HG02763 (cell line): ENCODE measurements at regions not wholly inside any gene's neighbourhood (a gene's known extent, or its start where the extent isn't known, plus 50 kb on each side); places are given as distances from the start of the nearest gene placed in this dataset.

Experiments used
- ATAC-seq: cut with Tn5 transposase; IDR thresholded peaks from one replicate; pipeline ENCODE4 v1.9.1; 2021; ENCODE audit warnings: mild to moderate bottlenecking, moderate library complexity; ENCODE audit not compliant: unreplicated experiment

DNA sequence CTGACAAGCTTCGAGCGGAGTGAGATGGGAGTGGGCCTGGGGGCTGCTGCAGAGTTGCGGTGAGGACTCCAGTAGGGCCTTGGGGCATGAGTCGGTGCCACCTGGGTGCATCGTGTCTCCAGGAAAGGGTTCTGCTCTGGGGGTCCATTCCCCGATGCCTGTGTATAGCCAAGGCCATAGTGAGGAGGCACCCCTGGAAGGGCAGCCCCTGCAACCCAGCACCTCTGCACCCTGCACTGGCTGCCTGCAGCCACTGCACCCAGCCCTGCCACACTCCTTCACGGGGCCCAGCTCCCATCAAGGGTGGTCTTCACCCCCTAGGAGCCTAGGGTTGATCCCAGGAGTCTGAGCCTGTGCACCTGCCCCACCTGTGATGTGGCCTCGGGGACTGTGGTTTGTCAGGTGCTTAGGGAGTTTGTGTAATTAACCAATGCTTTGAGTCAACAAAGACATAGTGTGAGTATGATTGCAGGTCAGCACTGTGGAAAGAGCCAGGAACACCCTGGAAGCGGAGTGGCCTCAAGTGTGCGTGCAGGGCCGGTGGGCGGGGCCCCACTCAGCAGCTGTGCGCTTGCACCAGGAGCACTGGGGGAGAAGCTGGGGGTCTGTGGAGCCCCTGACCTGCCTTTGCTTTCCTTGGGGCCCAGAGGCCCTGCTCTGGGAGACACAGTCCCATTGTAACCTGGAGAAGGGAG, 1299.3 kb downstream of the BRD1 start:
- no peak for ATAC-seq

DNA sequence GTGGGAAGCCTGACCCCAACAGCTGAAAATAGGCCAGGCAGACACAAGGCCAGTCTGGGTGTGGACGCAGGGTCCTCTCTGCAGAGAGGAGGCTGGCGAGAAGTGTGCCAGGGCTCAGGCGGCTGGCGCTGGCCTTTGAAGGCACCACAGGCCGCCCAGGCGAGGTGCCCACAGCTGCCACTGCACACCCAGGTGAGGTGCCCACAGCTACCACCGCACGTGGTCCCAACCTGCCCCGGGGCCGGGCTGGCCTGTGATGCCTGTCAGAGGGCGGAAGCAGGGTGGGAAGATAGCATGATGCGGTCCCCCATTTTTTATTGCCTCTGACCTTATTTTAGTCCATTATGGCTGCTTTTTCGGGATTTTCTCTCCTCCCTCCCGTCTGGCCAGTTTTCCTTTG, 1303.9 kb downstream of the BRD1 start:
- ATAC-seq, result no peak

DNA sequence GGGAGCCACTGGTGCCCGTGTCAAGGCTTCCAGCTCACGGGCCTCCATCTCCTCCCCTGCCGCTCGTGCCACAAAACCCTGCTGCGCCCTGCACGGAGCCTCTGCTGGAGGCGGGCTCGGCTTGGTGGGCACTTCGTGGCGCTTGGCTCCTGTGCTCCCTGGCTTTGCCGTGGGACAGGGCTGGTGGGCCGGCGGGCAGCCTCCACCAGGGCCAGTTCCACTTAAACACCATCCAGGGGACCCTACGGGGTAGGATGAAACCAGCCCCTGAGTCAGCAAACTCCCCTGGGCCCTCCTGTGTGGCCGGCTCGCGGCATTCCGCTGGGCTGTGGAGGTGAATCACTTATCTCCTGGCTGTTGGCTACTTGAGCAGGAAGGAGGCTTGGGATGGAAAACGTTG, 1304.6 kb downstream of the BRD1 start:
- no peak for ATAC-seq

DNA sequence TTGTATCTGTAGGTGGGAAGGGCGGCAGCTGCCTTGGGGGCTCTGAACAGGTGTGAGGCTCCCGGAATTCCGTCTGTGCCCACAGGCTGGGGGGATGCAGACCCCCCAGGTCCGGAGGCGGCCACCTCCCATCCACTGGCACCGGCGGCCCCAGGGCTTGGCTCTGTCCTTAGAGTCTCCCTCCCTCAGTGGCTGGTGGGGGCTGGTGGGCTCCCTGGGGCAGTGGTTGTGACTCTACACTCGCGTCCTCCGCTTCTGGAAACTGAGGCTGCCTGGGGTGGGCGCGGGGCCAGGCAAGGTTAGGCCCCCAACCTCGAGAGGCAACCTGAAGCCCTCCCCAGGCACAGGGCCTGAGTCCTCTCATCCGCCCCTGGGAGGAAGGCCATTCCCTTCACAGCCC, 1305.4 kb downstream of the BRD1 start:
- ATAC-seq, result no peak

DNA sequence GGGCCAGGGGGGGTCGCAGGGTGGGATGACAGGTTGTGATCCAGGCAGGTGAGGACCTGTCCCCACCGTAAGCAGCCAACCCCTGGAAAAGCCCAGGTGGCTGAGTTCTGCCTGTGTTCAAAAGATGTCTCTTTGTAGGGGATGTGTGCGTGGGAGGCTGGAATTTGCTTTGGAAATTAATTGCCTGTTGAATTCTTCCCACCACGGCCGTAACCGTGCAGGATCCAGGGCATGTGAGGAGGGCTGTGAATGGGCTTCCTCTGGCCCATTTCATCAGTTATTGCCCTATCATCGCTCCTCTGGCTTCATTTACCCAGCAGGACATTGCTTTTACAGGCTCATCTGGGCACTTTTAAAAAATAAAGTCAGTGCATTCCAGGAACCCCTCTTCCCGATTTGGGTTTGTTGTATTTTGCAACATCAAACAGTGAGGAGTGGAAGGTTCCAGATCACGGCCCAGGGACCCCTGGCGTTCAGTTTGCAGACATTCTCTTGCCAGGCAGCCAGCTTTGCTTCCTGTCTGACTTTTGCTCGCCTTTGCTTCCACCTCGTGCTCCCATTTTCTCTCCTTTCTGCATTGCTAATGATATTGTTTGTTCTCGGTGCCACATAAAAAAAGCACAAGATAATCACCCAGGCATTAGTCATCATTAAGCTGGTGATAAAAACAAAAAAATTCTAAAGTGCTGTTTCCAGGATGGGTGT, 1306.6 kb downstream of the BRD1 start:
- no peak for ATAC-seq

DNA sequence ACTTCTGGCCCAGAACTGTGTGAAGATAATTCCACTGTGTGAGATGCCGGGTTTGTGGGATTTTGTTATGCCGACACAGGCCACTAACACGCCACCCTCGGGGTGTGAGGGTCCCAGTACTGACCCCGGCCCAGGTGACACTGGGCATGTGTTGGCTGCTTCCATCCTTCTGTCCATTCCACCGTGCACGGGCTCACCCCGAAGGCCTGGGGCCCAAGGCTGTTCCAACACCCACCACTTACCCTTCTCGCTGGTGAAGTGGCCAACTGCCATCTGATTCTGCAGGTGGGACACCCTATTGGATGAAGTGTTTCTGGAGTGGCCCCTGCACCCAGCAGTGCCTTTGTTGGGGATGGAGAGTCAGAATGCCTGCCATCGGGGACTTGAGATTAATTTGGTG, 1307.5 kb downstream of the BRD1 start:
- no peak for ATAC-seq

DNA sequence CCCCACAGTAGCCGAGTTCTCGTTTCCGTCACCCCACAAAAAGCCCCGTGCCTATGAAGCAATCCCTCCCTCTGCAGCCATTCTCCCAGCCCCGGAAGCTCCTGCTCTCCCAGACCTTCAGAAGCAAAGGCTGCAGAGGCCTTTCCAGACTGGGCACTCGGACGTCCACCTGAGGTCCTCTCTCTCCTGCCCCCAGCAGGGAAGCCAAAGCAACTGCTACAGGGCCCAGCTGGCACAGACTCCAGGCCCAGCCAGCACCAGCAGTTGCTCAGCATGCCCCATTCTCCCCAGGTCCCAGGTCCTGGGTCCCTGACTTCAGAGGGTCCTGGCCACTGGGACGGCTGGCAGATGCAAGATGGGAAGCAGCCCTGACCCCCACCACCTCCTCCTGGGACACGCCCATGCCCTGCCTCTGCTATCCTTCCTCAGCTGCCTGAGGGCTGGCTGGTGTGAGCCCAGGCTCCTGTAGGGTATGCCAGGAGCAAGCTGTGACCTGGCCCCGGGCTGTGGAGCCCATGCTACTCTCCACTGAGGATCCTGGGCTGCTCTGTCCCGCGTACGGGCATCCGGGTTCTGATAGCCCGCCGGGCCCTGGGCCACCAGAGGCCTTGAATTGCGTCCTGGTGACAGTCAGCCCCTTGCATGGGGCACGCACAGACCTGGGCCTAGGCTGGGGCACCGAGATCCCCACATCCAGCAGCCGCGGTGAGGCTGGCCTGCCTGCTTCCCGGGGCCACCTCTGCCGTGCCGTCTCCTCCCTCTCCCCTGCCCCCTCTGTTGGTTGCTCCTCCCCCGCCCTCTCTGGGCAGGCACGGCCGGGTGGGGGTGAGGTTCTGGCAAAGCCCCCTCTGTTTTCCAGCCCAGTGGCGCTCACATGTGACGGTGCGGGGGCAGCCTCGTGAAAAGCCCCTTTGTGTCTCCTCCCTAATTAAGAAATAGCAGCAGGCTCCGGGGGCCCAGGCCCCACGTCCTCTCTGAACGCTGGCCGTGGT, 1310.3 kb downstream of the BRD1 start:
- ATAC-seq, result no peak

DNA sequence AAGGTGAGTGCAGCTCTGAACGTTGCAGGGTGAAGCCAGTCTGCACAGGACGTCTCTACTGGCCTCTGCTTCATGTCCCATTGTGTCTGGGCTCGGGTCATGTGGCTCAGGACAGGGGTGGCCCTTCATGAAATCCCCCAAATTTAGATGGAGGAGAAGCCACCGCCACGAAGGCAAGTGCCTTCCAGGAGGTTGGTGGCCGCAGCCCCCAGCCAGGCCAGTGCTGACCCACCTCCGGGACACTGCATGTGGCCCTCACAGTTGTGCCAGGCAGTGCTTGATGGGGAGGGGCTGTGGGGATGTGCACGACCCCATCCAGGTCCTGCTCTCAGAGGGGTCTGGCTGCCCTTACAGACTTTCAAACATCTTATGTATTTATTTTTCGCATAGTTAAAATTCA, 1311.1 kb downstream of the BRD1 start:
- ATAC-seq, result no peak

DNA sequence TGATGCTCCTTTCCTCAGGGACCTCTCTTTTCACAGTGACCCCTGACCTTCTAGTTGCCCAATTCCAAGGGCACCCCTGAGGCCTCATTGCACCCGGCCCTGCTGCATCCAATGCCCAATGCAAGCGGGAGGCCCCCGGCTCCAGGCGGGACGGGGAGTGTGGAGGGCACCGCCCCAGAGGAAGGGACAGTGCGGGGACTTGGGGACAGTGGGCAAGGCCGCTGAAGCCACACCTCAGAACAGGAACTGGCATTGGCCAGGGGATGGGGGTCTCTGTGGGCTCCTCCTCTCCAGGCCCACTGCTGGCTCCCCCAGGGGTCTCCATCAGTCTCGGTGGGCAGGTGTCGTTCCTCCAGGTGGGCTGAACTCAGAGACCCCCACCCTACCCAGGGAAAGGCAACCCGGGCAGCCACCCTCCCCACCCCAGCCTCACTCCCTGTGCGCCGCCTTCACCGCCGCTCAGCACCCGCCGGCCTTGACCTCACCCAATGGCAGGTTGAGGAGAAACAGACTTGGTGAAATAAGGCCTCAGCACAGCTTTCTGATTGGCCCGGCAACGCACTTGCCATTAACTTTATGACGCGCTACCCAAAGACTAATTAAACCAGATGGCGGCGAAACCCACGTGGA, 1312.0 kb downstream of the BRD1 start:
- ATAC-seq, result no peak

DNA sequence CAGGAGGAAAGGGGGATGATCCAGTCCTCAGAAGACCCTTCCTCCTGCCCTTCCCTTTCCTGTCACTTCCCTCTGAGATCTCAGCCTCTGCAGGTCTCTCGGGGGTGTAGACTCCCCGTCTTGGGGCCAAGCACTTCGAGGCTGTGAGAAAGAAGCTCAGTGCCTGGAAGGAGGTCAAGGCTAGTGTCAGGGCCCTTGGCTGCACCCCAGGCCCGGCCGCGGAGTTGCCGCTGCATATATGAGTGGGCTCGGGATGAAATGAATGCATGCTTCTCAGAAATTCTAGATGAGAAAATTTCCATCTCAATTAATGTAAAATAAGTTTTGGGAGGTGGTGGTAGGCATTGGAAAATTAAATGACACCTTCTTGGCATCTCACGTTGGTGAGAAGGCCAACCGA, 1313.7 kb downstream of the BRD1 start:
- ATAC-seq, result no peak

DNA sequence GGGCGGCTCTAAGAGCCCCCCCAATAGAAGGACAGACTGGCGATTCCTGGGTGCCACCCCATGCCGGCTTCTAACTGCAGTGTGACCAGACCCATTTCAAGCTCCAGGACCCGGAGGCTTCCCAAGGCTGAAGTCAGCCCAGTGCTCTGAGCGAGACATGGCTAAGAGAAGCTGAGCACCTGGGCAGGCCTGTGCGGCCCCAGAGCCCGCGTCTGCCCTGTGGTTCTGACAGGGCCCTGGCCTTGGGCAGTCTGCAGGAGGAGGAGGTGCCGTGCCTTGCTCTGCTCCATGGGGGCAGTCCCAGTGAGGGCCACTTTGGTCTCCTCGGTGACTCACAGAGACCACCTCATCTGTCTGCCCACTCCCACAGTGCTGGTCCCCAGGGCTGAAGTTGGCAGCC, 1314.2 kb downstream of the BRD1 start:
- ATAC-seq, result no peak

DNA sequence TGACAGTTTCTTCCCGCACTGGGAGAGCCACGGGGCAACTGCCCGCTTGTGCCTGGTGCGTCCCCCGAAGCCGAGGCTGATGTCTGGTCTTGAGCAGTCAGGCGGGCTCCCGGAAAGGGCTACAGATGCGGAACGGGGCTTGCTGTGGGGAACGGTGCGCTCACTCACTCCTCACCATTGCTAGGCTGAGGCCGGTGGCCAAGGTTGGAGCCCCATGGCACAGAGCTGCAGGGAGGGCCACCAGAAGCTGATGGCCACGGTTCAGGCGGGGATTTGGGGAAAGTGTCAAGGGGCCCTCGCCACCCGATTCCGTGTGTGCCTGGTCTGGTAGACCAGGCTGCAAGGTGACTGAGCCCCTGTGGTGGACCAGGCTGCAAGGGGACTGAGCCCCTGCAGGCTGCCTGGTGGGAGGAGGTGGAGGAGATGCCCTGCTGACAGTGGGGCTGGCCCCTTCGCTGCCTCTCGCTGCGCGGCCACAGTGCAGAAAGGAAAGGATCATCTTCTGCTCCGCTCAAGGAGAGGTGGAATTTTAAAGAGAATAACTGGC, 1315.8 kb downstream of the BRD1 start:
- ATAC-seq, result no peak

DNA sequence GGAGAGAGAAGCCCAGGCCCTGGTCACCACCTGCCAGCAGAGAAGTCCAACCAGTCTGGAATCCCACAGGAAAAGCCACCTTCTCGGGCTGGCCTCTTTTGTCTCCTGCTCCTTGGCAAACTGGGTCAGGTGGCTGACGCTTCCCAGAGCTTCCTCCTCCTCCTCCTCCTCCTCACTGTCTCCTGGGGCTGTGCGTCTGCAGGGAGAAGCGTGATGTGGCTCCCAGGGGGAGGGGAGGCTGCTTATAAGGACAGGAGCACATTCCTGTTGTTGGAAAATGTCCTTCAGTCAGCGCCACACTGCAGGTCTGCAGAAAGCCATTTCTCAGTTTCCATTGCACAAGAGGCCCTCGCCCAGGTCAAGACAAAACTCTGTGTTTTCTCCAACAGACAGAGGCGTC, 1316.5 kb downstream of the BRD1 start:
- no peak for ATAC-seq

DNA sequence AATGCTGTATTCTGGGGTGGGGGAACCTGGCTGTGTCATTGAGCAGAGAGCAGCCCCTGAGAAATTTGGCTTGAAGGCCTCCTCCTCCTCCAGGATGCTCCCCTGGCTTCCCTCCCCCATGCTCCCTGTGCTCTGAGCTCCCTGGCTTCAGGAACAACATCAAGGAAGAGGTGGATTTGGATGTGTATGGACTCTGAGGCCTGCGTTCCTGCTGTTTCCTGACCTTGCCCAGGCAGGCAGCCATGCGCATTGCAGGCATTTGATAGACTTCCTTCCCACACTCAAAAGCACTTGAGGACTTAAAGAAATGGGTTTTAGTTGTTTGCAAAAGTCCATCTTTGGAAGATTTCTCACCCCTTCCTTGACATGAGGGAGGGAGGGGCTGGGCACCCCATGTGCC, 1317.1 kb downstream of the BRD1 start:
- no peak for ATAC-seq

DNA sequence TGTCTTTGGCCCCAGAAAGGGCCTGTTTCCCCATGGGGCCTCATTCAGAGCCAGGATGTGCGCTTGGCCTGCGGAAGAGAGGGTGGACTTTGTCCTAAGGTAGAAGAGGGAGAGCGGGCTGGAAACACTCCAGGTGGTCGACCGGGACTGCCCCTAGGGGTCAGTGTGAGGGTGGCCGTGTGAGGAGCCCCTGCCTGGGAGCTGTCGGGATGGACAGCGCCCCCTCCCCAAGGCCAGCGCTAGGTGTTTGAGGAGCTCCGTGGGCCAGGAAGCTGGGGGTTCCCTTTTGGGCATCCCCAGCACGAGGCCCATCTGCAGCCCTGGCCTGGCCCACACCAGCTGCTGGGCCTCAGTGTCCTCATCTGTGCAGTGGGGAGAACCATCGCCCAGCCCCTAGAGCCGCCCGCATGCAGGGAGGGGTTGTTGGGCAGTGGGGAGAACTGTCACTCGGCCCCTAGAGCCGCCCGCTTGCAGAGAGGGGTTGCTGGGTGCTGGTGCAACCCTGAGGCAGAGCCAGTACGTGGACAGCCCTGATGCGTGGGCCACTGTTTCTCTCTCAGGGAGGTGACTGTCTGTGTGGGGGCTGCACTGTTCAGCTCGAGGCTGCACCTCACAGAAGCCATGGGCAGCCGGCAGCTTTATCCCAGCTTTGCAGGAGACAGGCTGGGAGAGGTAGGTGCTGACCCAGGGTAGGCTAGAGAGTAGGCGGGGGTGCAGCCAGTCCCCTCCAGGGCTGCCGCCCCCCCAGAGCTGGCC, 1319.9 kb downstream of the BRD1 start:
- no peak for ATAC-seq

DNA sequence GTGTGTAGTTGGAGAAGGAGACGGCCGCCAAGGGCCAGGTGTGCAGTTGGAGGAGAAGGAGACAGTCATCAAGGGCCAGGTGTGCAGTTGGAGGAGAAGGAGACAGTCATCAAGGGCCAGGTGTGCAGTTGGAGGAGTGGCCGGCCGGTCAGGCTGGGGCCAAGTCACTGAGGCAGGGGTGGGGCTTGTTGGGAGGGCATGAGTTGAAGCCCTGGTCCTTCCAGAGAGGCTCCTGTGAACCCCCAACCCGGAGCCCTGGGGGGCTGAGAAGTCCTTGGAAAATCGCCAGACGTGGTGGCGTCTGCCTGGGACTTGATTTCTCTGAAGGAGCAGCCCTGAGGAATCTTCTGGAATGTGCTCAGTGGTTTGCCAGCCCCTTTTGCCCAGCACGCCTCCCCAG, 1320.5 kb downstream of the BRD1 start:
- ATAC-seq, result no peak

DNA sequence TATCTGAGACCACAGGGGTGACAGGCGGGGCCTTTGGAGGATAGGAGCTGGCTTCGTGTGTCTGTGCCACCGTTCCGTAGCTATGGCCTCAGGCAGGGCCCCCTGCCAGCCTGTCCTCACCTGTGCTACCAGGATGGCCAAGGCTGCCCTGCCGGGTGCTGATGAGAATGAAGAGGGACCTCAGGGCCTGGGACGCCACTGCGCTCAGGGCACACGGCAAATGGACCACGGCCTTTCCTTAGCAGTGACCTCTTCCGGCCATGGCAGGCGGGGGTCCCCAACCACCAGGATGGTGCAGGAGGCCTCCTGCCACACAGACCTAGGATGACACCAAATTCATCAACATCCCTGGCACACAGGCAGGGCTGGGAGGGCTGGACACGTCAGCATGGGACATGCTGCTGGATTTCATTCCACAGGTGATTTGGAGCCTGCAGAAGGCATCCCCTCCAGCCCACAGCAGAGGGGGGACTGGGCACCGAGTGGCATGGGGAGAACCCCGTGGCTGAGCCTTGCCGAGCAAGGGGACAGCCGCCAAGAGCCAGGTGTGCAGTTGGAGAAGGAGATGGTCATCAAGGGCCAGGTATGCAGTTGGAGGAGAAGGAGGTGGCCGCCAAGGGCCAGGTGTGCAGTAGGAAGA, 1321.0 kb downstream of the BRD1 start:
- no peak for ATAC-seq

DNA sequence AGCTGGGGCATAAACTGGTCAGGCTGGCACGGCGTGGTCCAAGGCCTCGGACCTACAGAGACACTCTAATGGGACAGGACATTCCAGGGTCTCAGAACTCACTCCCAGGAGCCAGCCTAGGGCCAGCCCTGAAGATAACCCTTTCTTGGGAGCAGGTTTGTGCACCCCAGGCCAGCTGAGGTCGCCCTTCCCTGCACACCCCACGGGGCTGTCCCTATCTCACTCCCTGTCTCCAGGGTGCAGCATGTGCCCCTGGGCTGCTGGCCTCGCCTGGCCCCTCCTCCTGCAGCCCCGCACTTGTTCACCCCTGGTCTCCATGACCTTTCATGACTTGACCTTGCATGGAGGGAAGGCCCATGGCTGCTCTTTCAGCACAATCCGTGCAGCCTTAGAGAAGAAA, 1321.8 kb downstream of the BRD1 start:
- no peak for ATAC-seq

DNA sequence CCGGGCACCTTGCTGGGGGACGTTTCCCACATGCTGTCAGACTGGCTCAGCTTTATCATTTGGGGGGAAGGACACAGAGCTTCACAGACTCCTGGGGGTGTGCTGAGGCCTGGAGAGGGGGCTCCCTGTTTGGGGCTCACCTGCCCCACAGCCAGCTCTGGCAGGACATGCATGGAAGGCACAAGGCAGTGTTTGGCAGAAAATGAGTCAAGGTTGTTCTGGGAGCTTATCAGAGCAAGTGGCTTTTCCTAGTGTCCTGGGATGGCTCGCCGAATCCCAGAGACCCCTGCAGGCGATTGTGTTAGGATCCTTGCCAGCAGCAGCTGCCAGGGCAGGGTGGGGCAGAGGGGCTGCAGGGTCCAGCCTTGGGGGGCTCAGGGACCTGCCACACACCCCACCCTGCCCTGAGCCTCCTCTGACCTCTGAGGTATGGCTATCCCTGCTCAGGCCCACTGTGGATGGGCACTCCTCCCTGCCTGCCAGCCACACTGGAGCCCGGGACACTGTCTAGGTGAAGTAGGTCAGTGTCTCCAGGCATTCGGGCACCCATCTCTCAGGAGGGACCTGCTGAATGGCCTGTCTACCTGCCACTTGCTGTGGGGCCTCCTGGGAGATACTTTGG, 1323.0 kb downstream of the BRD1 start:
- ATAC-seq, result no peak
